K562 (cell line): ENCODE measurements at regions not wholly inside any gene's neighbourhood (a gene's known extent, or its start where the extent isn't known, plus 50 kb on each side); places are given as distances from the start of the nearest gene placed in this dataset.

Experiments used
- ATAC-seq: fragments of 200-7000 bp; cut with Tn5 transposase; 3 replicates; pipeline ENCODE4 v1.9.1; 2020; ENCODE audit warnings: moderate library complexity
- BruUV-seq: library from RNA; stranded (reverse); fragments of 400-500 nt; replicated peaks from 2 replicates; lab custom pipeline; 2021; lab: Mats Ljungman, UMichigan
- CTCF ChIA-PET: fragments of 300-600 bp; formaldehyde crosslinking; extraction: SDS; loops from one replicate; lab custom pipeline; 2021; ENCODE audit warnings: low intra/inter-chr PET ratio; lab: Yijun Ruan, JAX
- POLR2A ChIA-PET: fragments of 300-600, 350-650 bp; sonication (Branson Sonifier 250); formaldehyde crosslinking; extraction: SDS; loops from one replicate; lab custom pipeline; 2021; ENCODE audit warnings: antibody characterized with exemption, inconsistent platforms; lab: Yijun Ruan, JAX
- DNase-seq, 4 experiments: peaks; one replicate each; pipeline versions ENCODE4 v3.0.0 to v3.0.0-alpha.2; 2011 to 2018; ENCODE audit warnings: low spot score in 3 of 4, mixed read lengths in 3 of 4; ENCODE audit errors: extremely low read depth in 1 of 4
- FAIRE-seq: peaks from 2 replicates; lab custom pipeline; 2011; peaks lifted over from hg19 to GRCh38; lab: Jason Lieb, UNC
- H2AFZ ChIP-seq: 2 replicates; pipeline ENCODE4 v1.6.0; 2011; ENCODE audit warnings: low read depth, low read length, control low read depth, inconsistent platforms
- H3K27ac ChIP-seq: fragments of 200-600 bp; 3 replicates; pipeline ENCODE4 v1.8.0; 2011; ENCODE audit warnings: low read depth, mild to moderate bottlenecking, control low read depth, inconsistent platforms, low read length, moderate library complexity, mixed read lengths; ENCODE audit errors: extremely low read depth
- H3K27me3 ChIP-seq, 2 experiments: fragments of 300-600 bp in 1 of 2; 2 replicates in 1 of 2; 3 replicates in 1 of 2; pipeline versions ENCODE4 v1.6.0 to v1.8.0; 2011; ENCODE audit warnings: inconsistent platforms in 2 of 2, low read length in 2 of 2, mild to moderate bottlenecking in 1 of 2, mixed read lengths in 1 of 2, moderate library complexity in 1 of 2; ENCODE audit not compliant: control insufficient read depth in 2 of 2, insufficient read depth in 2 of 2
- H3K36me3 ChIP-seq: fragments of 300-600 bp; 3 replicates; pipeline ENCODE4 v1.8.0; 2011; ENCODE audit warnings: mild to moderate bottlenecking, low read length, inconsistent platforms; ENCODE audit not compliant: control insufficient read depth, insufficient read depth
- H3K4me1 ChIP-seq, 2 experiments: fragments of 200-600 bp in 1 of 2; replicated peaks in 1 of 2; 2 replicates in 1 of 2; 3 replicates in 1 of 2; pipeline versions ENCODE4 v1.5.1 to v1.8.0; 2011; ENCODE audit warnings: inconsistent platforms in 2 of 2, low read length in 2 of 2, mild to moderate bottlenecking in 1 of 2, mixed read lengths in 1 of 2, moderate library complexity in 1 of 2; ENCODE audit not compliant: control insufficient read depth in 2 of 2, insufficient read depth in 2 of 2
- H3K4me2 ChIP-seq: 2 replicates; pipeline ENCODE4 v1.6.1; 2011; ENCODE audit warnings: low read length, control low read depth, inconsistent platforms, mixed read lengths; ENCODE audit not compliant: insufficient read depth
- H3K4me3 ChIP-seq: fragments of 200-600 bp; sonication (generic), shearing (Covaris generic); 2 replicates; pipeline ENCODE4 v1.5.1; 2016; ENCODE audit warnings: control low read depth, inconsistent platforms
- H3K79me2 ChIP-seq: fragments of 200-600 bp; 3 replicates; pipeline ENCODE4 v1.8.0; 2011; ENCODE audit warnings: low read length, inconsistent platforms; ENCODE audit not compliant: control insufficient read depth, insufficient read depth
- H3K9ac ChIP-seq, 2 experiments: 2 replicates each; pipeline versions ENCODE4 v1.6.0 to v1.6.1; 2011; ENCODE audit warnings: low read depth in 2 of 2, low read length in 2 of 2, control low read depth in 1 of 2, inconsistent platforms in 1 of 2, mild to moderate bottlenecking in 1 of 2, mixed read lengths in 1 of 2; ENCODE audit not compliant: insufficient read depth in 1 of 2
- H3K9me1 ChIP-seq: one replicate; pipeline ENCODE4 v1.6.0; 2011; ENCODE audit warnings: inconsistent platforms, mild to moderate bottlenecking, low read length, moderate library complexity; ENCODE audit not compliant: control insufficient read depth, insufficient read depth
- H3K9me3 ChIP-seq: replicated peaks from 2 replicates; pipeline ENCODE4 v1.5.1; 2011; ENCODE audit warnings: low read depth, low read length, inconsistent platforms; ENCODE audit not compliant: control insufficient read depth, insufficient read depth
- H4K20me1 ChIP-seq: replicated peaks from 2 replicates; pipeline ENCODE4 v1.6.1; 2011; ENCODE audit warnings: low read length, inconsistent platforms, mixed read lengths; ENCODE audit not compliant: control insufficient read depth, insufficient read depth
- BACH1 ChIP-seq: fragments of 200-800 bp; sonication (Bioruptor generic); IDR thresholded peaks from 2 replicates; pipeline ENCODE4 v1.6.1; 2016; ENCODE audit warnings: missing genetic modification characterization, missing compliant biosample characterization
- BRD4 ChIP-seq: fragments of 200-600 bp; sonication (generic); IDR thresholded peaks from 2 replicates; pipeline ENCODE4 v1.6.1; 2017; ENCODE audit warnings: inconsistent platforms
- CREB3L1 ChIP-seq: fragments of 450-650 bp; IDR thresholded peaks from 2 replicates; pipeline ENCODE4 v1.6.1; 2014; ENCODE audit warnings: low read depth, mild to moderate bottlenecking, moderate library complexity, borderline replicate concordance
- EWSR1 ChIP-seq: fragments of 450-650 bp; IDR thresholded peaks from 2 replicates; pipeline ENCODE4 v1.6.1; 2018; ENCODE audit warnings: borderline replicate concordance, mild to moderate bottlenecking, low read depth, moderate library complexity; ENCODE audit not compliant: partially characterized antibody
- FOXP1 ChIP-seq: sonication (generic); formaldehyde crosslinking; IDR thresholded peaks from 2 replicates; pipeline ENCODE4 v1.8.0; 2022; ENCODE audit warnings: mild to moderate bottlenecking, missing genetic modification reagents
- MITF ChIP-seq: IDR thresholded peaks from 2 replicates; pipeline ENCODE4 v1.6.1; 2014; ENCODE audit warnings: antibody characterized with exemption
- POLR2AphosphoS5 ChIP-seq: IDR thresholded peaks from 2 replicates; pipeline ENCODE4 v1.6.1; 2011; ENCODE audit warnings: mild to moderate bottlenecking, low read depth, low read length, moderate library complexity; ENCODE audit not compliant: control insufficient read depth, insufficient read depth
- RAD51 ChIP-seq: fragments of 450-650 bp; IDR thresholded peaks from 2 replicates; pipeline ENCODE4 v1.7.1; 2016; ENCODE audit warnings: low read depth, mild to moderate bottlenecking, borderline replicate concordance
- SREBF1 ChIP-seq: fragments of 150-350 bp; IDR thresholded peaks from 2 replicates; pipeline ENCODE4 v1.6.1; 2014; ENCODE audit warnings: antibody characterized with exemption, low read depth, low read length, borderline replicate concordance
- ZBTB7A ChIP-seq: IDR thresholded peaks from 2 replicates; pipeline ENCODE4 v1.6.1; 2011; ENCODE audit warnings: low read depth, mild to moderate bottlenecking, low read length, moderate library complexity, borderline replicate concordance; ENCODE audit not compliant: control insufficient read depth
- ZNF282 ChIP-seq: sonication (generic); formaldehyde crosslinking; IDR thresholded peaks from 2 replicates; pipeline ENCODE4 v1.8.1; 2023; ENCODE audit warnings: missing genetic modification reagents
- WGBS: fragments of 100-300 bp; shearing (Covaris generic); methylation state at CpG from one replicate; pipeline ENCODE4 v1.1.6; 2016; ENCODE audit warnings: low coverage, mixed read lengths; ENCODE audit not compliant: insufficient coverage; ENCODE audit errors: missing lambda C conversion rate; 5-methylcytosine and 5-hydroxymethylcytosine counted together
- in situ Hi-C: fragments of 300-500 bp; cut with MboI; formaldehyde crosslinking; loops from 4 replicates; pipeline ENCODE4 v1.15.0; 2018; ENCODE audit warnings: inconsistent platforms, mixed read lengths
- intact Hi-C: fragments of 100-400 bp; cut with micrococcal nuclease; formaldehyde crosslinking; loops from 2 replicates; pipeline ENCODE4 v1.14.2; 2022

DNA sequence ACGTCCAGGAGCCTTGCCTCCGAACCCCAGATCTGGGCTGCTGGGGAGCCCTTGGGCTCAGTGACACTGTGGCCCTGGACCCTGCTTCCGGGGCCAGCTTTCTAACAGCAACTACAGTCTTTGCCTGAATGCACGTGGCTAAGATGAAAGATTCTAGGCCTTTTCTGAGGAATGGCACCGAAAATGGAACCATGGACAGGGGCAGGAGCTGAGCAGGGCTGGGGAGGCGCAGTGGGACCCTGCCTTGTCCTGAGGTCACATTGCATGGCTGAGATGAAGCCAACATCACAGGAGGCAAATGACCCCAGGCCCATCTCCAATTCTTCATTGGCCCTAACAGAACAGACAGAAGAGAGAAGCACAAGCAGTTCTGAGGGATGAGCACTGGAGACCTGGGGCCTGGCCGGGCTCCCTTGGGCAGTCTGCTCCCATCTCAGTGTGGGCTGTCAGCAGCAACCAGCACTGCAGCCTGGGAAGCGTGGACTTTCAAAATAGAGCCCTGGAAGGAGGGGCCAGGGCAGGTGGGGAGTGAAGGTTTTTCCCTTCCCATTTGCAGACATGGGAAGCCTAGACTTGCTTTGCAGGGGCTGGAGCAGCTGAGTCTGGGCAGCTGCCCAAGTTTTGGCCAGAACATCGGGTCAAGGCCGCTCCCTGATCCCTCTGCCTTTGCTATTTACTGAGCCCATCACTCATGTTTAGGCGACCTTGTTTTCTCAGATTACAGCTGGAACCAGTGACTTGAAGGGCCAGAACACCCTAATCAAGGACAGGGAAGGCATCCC lies 114.4 kb upstream of the TCERG1L start (continued):
- TF ChIP-seq POLR2AphosphoS5 (no peak), FOXP1 (CRISPR knock-in tag) (no peak), BRD4 (no peak), RAD51 (no peak), ZNF282 (CRISPR knock-in tag) (no peak), CREB3L1 (no peak), ZBTB7A (no peak)

- Histone ChIP-seq H3K27me3 (peaks cover 0 to 33% of the 10 kb centered on the region in 2 experiments; a peak in 3 of 5 replicates), H3K9me1 (no peaks in the 10 kb centered on the region), H3K4me1 (no peaks in the 10 kb centered on the region), H2AFZ (no peak overlapping the region), H3K9ac (no peak overlapping the region), H4K20me1 (no peaks in the 10 kb centered on the region; the same call in 1 of the 2 replicates), H3K79me2 (no peaks in the 10 kb centered on the region), H3K9me3 (no peaks in the 10 kb centered on the region), H3K36me3 (no peaks in the 10 kb centered on the region), H3K4me3 (no peak overlapping the region), H3K4me2 (no peak overlapping the region), H3K27ac (no peak overlapping the region)
- CTCF ChIA-PET: no interaction called here
- intact Hi-C loops (no loop called here), in situ Hi-C loops (no loop called here)
- no peak for TF ChIP-seq SREBF1
- TF ChIP-seq BACH1 (tag): no peak
- no peak for TF ChIP-seq EWSR1
- no peak for TF ChIP-seq MITF
- POLR2A ChIA-PET: interaction anchor here (0.7 kb wide), 1 partner anchor 16 kb away, joined by 3 read pairs; no protein-coding TSS in a partner anchor
- ATAC-seq: no peak
- no peak for DNase-seq
- no peak for FAIRE-seq
- BruUV-seq: no TSS peak
- WGBS: 1% methylated on average over 8 of the region's 9 CpGs
These were observed 115.0 kb upstream of the TCERG1L start for GRCh38 chr10:131426534-131426898.
